ENCODE measurements at regions not wholly inside any gene's neighbourhood (a gene's known extent, or its start where the extent isn't known, plus 50 kb on each side); places are given as distances from the start of the nearest gene placed in this dataset.

- Mint-ChIP-seq H3K27me3 (ENCODE audit: unreplicated experiment) (no peaks in the 10 kb centered on the region), H3K36me3 (ENCODE audit: insufficient read depth, unreplicated experiment) (no peaks in the 10 kb centered on the region), H3K27ac (ENCODE audit: unreplicated experiment) (no peak overlapping the region), H3K4me3 (ENCODE audit: low read depth, unreplicated experiment) (no peak overlapping the region), H3K4me1 (ENCODE audit: low read depth, unreplicated experiment) (no peaks in the 10 kb centered on the region), H3K9me3 (ENCODE audit: low read depth, unreplicated experiment) (no peaks in the 10 kb centered on the region)
- no peak for DNase-seq
- CTCF ChIA-PET: no interaction called here
- TF ChIP-seq CTCF (IDR thresholded peaks at IDR 0.05; ENCODE audit: unreplicated experiment): no peak
- intact Hi-C loops (cut with micrococcal nuclease; ENCODE audit: unreplicated experiment): no loop called here
- no TSS peak for BruUV-seq (replicated peaks)
These were observed 181.1 kb upstream of the CHD1 start for GRCh38 chr5:99109894-99110293.

- intact Hi-C loops (cut with micrococcal nuclease; ENCODE audit: unreplicated experiment): no loop called here
- no TSS peak for BruUV-seq (replicated peaks)
- Mint-ChIP-seq H3K27ac (ENCODE audit: unreplicated experiment) (no peak overlapping the region), H3K36me3 (ENCODE audit: insufficient read depth, unreplicated experiment) (no peaks in the 10 kb centered on the region), H3K4me1 (ENCODE audit: low read depth, unreplicated experiment) (no peaks in the 10 kb centered on the region), H3K4me3 (ENCODE audit: low read depth, unreplicated experiment) (no peak overlapping the region), H3K9me3 (ENCODE audit: low read depth, unreplicated experiment) (no peaks in the 10 kb centered on the region), H3K27me3 (ENCODE audit: unreplicated experiment) (no peaks in the 10 kb centered on the region)
- DNase-seq: no peak
- CTCF ChIA-PET: interaction anchor here (0.6 to 0.7 kb wide), 14 partner anchors 11 to 1803 kb away, joined by 3 to 18 read pairs (median 4); no protein-coding TSS in a partner anchor
- no peak for TF ChIP-seq CTCF (IDR thresholded peaks at IDR 0.05; ENCODE audit: unreplicated experiment)
These were observed 176.4 kb upstream of the CHD1 start for GRCh38 chr5:99105216-99105615.

- Mint-ChIP-seq H3K27me3 (ENCODE audit: unreplicated experiment) (no peaks in the 10 kb centered on the region), H3K9me3 (ENCODE audit: low read depth, unreplicated experiment) (no peaks in the 10 kb centered on the region), H3K4me1 (ENCODE audit: low read depth, unreplicated experiment) (no peaks in the 10 kb centered on the region), H3K4me3 (ENCODE audit: low read depth, unreplicated experiment) (no peak overlapping the region), H3K27ac (ENCODE audit: unreplicated experiment) (no peak overlapping the region), H3K36me3 (ENCODE audit: insufficient read depth, unreplicated experiment) (no peaks in the 10 kb centered on the region)
- intact Hi-C loops (cut with micrococcal nuclease; ENCODE audit: unreplicated experiment): loop anchor here (1.0 kb wide), 2 partner anchors 216 to 1207 kb away; no protein-coding TSS in a partner anchor
- peak; percentile 68 for TF ChIP-seq CTCF (IDR thresholded peaks at IDR 0.05; ENCODE audit: unreplicated experiment)
- DNase-seq: peak; percentile 17
- no TSS peak for BruUV-seq (replicated peaks)
- CTCF ChIA-PET: interaction anchor here (0.6 to 0.7 kb wide), 18 partner anchors 10 to 1804 kb away, joined by 3 to 18 read pairs (median 4); no protein-coding TSS in a partner anchor
These were observed 175.8 kb upstream of the CHD1 start for GRCh38 chr5:99104538-99105132.

GRCh38 chr5:99102073-99102697 is 173.4 kb upstream of the CHD1 start:
- CTCF ChIA-PET: interaction anchor here (0.7 kb wide), 1 partner anchor 28 kb away, joined by 3 read pairs; no protein-coding TSS in a partner anchor
- no peak for DNase-seq
- H3K36me3 Mint-ChIP-seq (ENCODE audit: insufficient read depth, unreplicated experiment): no peaks in the 10 kb centered on the region
- H3K27ac Mint-ChIP-seq (ENCODE audit: unreplicated experiment): no peak overlapping the region
- BruUV-seq (replicated peaks): no TSS peak
- H3K4me1 Mint-ChIP-seq (ENCODE audit: low read depth, unreplicated experiment): no peaks in the 10 kb centered on the region
- H3K4me3 Mint-ChIP-seq (ENCODE audit: low read depth, unreplicated experiment): no peak overlapping the region
- TF ChIP-seq CTCF (IDR thresholded peaks at IDR 0.05; ENCODE audit: unreplicated experiment): no peak
- no peaks in the 10 kb centered on the region for H3K9me3 Mint-ChIP-seq (ENCODE audit: low read depth, unreplicated experiment)
- intact Hi-C loops (cut with micrococcal nuclease; ENCODE audit: unreplicated experiment): no loop called here
- no peaks in the 10 kb centered on the region for H3K27me3 Mint-ChIP-seq (ENCODE audit: unreplicated experiment)
